Activated CD4-positive, CD25-positive, alpha-beta regulatory T cell treated with anti-CD3 and anti-CD28 coated beads, Interleukin-2, amount 50 U/mL, for 16 hours (primary cell): ENCODE measurements at regions not wholly inside any gene's neighbourhood (a gene's known extent, or its start where the extent isn't known, plus 50 kb on each side); places are given as distances from the start of the nearest gene placed in this dataset.
"Not testable (repeated sequence)": the region's sequence is repeated elsewhere in the genome, so short reads cannot be mapped to it uniquely, and the experiment has no call there.

Source experiments
- DNase-seq: peaks from one replicate; pipeline ENCODE4 v3.0.0-alpha.2; 2020; ENCODE audit warnings: low read depth, low spot score

DNA sequence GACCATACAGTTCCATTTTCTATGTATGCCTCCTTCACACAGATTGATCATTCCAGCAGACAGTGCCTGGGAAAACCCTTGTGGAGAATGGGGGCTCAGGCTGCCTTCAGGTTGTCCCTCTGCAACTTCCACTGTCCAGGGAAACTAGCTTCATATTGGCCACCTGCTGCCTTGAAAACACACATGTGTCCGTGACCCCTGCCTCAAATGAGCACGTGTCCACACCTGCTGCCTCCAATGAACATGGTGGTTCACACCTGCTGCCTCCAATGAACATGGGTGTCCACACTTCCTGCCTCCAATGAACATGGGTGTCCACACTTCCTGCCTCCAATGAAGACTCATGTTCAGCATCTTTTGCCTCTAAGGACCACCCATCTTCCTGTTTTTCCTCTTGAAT, 185.4 kb upstream of the ADCY2 start:
- DNase-seq, result no peak

DNA sequence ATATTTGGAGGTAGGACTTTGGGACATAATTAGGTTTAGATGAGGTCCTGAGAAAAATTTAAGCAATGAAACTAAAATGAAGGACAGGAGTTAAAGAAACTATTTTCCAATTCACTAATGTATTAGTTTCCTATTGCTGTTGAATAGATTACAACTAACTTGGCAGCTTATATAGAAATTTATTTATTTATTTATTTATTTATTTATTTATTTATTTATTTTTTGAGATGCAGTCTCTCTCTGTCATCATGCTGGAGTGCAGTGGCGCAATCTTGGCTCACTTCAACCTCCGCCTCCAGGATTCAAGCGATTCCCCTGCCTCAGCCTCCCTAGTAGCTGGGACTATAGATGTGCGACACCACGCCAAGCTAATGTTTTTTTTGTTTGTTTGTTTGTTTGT, 182.4 kb upstream of the ADCY2 start:
- no peak for DNase-seq

DNA sequence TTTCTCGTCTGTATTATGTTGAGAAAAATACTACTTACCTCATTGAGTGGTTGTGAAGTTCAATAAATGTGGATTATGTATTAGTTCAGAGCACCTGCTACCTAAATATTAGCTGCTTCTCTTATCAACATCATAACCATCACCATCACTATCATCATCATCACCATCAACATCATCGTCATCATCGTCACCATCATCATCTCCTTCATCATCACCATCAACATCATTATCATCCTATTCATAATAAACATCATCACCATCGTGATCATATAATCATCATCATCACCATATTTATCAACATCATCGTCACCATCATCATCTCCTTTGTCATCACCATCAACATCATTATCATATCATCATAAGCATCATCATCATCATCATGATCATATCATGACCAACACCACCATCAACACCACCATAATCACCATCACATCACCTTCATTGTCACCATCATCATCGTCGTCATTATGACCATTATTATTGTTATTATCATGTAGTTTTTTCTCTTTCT, 181.0 kb upstream of the ADCY2 start:
- DNase-seq, result no peak

DNA sequence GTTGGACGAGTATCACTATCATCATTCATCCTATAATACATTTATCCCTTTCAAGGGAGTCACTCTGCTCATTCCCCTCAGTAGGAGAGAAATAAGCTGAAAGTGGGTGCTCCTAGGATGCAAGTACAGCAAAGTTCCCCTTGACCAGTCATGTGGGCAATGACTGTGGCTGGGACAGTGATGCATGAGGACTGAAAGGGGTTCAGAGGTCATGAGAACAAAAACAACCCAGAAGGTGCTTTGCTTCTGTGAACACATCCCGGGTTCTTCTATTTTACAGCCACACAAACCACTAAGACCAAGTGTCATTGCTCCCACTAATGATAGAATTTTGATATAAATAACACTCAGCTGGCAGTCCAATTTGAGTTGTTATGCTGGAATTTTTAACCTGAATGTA, 177.8 kb upstream of the ADCY2 start:
- no peak for DNase-seq

DNA sequence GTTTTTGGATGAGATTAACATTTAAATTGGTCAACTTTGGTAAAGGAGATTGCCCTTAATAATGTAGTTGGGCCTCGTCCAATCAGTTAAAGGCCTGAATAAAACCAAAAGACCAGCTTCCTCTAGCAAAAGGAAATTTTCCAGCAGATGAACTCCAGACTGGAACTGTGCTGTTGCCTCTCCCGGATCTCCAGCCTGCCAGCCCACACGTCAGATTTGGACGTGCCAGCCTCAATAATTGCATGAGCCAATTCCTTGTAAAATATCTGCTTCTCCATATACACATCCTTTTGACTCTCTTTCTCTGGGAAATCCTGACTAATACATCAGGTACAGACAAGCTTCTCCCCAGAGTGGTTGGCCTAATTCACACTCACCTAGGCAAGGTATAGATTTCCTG, 175.8 kb upstream of the ADCY2 start:
- DNase-seq, result no peak

DNA sequence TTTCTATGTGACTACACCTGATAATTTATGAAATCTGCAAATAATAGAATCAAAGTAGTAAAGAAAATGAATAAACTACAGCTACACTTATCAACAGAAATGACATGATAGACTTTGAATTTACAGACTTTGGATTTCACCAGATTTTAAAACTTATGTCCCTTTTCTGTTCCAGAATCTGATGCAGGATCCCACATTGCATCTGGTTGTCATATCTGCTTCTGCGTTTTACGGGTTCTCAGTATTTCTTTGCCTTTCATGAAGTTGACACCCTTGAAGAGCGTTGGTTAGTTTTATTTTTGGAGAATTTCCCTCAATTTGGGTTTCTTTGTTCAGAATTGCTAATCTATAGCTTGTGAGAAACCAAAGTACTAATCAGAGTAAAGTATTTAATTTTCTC, 174.9 kb upstream of the ADCY2 start:
- DNase-seq, result no peak

DNA sequence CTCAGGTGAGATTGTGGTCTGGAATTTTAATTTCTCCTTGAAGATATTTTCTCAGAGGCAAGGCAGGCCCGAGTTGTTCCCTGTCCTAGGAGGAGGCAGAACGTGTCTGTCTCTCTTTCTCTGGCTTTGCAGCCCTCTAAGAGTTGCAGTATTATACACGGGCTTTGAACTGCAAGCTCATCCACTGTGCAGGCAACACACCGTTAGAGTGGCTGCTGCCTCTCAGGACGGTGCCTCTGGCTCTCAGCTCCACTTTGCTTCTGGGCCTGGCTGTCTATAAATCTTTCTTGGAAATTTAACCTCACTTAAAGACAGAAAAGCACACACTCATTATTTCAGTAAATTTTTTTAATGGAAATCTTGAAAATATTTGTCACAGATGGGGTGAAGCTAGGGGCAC, 170.1 kb upstream of the ADCY2 start:
- no peak for DNase-seq

DNA sequence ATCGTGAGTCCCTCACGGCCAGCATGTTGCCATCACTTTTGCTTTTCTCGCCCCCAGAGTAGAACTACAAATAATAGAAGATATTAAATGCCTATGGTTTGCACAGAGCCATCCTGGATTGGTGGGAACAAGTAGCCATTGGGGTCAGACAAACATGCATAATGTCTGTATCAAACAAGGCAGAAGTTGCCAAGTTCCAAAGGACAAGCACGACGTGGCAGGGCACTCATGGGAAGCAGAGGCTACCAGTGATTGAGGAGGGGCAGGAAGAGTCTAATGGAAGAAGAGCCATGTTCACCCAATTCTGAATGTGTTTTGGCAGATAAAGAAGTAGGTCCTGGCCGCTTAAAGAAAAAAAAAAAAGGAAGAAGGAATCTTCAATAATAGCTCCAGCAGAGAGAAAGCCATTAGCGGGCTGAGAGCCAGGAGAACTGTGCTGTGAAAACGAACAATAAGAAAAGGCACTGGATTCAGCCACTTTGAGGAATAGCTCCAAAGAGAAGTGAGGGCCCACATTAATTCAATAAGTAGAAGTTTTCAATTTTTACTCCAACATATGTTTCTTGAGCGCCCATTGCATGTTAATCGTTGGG, 153.7 kb upstream of the ADCY2 start:
- DNase-seq, result no peak

DNA sequence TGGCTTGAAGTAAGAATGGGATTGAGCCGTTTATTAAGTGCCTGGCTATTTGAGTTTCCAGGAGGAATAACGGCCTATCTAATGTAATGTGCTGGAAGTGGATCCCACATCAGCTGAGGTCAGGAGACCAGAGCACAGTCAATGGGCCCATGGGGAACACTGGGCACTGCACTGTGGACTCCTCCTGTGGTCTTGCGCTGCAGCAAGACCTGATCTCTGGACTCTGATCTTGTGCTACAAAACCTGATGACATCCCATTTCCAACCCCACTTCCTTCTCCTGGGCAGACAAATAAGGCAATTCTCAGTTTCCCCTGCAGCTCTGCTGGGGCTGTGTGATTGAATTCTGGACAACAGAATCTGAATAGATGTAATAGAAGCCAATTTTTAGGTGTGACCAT, 151.7 kb upstream of the ADCY2 start:
- DNase-seq, result no peak

DNA sequence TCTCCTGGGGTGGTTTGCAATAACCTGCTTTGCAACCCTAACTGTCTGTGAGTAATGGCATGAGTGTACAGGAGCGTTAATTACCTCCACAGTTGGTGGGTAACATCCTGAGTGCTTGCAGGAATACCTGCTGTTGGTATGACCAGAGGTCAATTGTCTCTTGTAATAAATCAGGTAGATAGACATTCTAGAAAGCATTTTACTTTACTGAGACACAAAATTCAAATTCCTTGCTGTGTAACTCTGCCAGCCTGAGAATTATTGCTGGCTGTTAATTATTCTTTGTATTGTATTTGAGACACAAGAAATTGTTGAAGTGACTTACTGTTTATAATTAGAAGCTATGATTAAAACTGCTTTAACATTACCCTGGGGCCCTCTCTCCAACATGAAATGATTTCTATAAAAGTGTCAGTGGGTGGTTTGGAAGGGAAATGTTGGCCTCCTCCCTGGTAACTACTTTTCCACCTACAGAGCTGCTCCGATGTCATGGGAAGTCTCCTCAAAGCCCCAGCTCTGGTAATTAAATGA, 150.8 kb upstream of the ADCY2 start:
- no peak for DNase-seq

DNA sequence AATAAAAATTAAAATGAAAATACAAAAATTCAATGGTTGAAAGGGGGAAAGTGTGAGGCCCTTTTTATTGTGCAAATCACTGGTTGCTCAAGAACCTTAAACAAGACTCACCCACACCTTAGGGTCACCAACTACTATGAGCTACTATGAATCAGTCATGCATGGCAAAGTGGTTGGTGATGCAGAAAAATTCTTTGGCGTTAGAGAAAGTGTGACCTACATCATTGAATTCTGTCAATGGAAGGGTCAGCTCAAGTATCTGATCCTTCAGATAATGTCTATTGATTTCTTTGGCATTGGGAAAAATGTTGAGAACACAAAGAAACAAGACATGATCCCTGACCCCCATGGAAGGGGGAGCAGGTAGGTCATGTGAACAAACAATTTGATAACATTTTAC, 149.7 kb upstream of the ADCY2 start:
- DNase-seq, result no peak

DNA sequence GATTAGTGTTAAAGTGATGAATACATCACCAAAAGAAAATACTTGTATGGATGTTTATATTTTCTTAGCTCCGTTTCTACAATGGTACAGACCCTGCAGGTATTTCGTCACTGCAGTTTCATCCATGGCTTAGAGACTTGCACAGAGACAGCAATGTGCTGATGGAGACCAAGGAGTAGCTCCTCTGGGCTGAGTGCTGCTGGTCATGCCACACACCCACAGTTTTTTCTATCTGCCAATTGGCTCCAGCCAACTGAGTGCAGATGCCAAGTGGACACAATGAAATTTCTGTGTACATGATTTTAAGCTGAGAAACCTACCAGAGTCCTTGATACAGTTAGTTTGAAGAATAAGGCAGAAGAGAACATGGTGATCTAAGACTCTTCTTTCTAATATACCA, 145.9 kb upstream of the ADCY2 start:
- DNase-seq, result no peak

DNA sequence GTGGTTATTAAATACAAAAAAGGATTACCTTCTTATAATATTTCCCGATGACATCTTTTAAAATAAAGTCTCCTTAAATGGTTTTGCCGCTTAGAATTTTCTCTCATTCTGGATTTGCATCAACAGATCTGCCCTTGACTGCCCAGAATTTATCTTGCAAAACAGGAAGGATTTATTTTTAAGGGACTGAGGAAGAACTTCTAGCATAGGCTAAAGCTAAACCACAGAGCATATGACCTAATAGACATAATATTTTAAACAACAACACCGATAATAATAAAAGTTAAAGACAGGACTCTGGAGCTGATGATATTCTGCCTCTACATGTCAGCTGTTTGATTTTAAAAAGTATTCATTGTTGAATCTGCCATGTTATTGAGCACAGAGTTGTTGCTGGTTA, 145.3 kb upstream of the ADCY2 start:
- DNase-seq, result no peak

DNA sequence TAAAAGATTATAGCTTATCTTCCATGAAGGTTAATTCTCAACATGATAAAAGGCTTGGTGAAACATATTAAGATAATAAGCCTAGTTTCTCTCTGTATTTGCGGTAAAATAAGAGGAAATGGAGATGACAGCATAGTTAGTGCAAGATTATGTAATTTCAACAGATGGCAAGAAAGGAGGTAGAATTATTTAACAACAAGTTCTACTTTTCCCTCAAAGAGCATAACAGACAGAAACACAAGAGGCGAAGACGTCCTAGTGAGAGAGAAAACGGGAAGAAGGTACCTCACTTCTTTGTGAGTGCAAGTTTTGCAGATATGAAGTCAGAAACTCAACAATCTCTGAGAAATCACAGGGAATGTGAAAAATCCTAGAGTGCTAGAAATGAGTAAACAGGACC, 144.8 kb upstream of the ADCY2 start:
- no peak for DNase-seq

DNA sequence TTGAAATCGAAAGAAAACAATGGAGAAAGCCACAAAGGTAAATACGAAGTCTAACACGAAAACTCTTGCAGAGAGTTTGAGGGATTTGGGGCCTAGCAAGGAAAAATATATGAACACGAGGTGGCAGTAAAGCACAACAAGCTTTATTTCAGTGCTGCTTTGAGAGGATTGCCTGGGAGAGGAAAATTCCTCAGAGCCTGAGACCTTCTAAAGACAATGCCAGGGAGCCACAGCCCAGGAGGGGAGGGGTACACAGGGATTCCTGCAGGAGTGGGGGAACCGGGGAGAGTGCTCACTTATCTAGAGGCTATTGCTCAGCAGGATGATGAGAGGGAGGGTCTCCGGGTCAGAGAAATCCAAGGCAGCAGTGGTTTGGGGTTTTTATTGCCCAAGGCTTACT, 134.9 kb upstream of the ADCY2 start:
- DNase-seq, result no peak

DNA sequence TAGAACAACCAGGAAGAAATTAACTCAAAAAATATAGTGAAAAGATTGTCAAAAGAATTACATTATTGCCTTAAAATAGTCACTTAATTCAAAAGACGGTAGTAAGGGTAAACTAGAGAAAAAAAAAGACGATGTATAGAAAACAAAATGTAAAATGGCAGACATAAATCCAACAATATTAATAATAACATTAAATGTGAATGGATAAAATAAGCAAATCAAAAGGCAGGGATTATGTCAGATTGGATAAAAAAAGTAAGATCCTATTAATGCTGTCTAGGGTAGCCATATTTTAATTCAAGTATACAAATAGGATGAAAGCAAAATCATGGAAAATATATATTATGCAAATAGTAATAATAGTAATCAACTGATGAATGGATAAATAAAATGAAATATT, 134.0 kb upstream of the ADCY2 start:
- DNase-seq, result no peak

DNA sequence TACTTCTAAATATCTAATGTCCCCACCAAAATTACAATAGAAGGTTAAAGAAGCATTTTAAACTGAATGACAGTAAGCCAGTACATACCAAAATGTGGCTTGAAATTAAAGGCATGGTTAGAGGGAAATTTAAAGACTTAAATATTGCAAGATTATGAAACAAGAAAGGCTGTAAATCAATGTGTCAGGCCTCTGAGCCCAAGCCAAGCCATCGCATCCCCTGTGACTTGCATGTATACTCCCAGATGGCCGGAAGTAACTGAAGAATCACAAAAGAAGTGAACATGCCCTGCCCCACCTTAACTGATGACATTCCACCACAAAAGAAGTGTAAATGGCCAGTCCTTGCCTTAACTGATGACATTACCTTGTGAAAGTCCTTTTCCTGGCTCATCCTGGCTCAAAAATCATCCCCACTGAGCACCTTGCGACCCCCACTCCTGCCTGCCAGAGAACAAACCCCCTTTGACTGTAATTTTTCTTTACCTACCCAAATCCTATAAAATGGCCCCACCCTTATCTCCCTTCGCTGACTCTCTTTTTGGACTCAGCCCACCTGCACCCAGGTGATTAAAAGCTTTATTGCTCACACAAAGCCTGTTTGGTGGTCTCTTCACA, 132.4 kb upstream of the ADCY2 start:
- DNase-seq, result not testable (repeated sequence)

DNA sequence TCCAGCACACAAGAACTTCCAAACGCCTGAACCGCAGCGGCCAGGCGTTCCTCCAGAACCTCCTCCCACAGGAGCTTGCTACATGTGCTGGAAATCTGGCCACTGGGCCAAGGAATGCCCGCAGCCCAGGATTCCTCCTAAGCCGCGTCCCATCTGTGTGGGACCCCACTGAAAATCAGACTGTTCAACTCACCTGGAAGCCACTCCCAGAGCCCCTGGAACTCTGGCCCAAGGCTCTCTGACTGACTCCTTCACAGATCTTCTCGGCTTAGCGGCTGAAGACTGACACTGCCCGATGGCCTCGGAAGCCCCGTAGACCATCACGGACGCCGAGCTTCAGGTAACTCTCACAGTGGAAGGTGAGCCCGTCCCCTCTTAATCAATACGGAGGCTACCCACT, 130.2 kb upstream of the ADCY2 start:
- DNase-seq, result not testable (repeated sequence)

DNA sequence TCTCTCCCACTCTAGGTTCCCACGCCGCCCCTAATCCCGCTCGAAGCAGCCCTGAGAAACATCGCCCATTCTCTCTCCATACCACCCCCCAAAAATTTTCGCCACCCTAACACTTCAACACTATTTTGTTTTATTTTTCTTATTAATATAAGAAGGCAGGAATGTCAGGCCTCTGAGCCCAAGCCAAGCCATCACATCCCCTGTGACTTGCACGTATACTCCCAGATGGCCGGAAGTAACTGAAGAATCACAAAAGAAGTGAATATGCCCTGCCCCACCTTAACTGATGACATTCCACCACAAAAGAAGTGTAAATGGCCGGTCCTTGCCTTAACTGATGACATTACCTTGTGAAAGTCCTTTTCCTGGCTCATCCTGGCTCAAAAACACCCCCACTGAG, 127.2 kb upstream of the ADCY2 start:
- not testable (repeated sequence) for DNase-seq

DNA sequence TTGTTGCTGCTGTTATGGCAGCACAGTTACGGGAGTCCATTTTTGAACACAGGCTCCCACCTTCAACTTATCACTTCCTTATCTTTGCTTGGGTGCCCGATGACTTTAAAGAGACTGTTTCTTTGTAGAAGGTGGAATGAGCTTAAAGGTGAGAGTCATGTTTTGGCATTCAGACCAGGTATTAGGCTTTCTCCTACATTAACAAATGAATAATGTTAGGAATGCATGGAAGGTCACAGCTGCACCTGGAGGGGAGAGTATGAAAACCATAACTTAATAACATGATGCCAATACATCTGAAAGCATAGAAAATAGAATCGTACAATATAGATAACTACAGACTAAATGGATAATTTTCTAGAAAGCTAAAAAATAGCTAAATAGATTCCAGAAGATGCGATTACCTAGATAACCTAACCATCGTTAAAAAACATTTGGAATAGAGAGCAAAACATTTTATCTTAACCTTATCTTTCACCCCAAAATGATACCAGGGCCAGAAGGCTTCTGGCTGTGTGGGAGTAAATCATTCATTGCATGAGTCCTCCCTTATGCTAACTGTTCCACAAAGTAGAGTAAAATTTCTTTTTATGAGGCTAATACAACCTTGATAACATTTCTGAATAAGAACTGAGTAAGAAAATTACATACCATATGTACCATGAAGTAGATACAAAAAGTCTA, 126.2 kb upstream of the ADCY2 start:
- no peak for DNase-seq

DNA sequence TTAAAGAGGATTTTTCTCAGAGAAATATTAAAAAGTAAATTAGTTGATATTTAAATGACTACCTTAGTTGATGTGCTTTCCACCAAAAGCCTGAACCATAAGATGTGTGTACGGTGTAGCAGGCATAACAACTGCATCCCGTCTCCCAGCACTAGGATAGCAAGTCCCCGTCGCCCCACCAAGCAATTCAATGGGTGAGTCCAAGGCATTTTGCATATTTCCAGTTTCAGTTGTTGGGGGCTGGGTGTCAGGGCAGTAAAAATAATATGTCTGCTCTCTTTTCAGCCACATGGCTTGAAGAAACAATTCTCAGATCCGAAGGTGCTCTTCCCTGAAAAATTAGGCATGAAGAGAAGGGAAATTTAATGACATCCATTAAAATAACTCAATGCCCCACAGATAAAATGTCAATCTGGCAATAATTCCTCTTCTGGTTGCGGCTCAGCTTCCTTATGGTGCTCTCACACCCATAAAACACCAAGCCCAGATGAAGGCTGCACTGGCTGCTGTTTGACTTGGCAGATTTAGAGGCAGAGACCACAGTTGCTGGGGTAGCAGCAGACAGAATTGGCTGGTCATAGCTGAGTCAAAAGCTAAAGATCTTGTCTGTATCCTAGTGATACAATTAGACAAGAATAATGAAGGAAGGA, 124.4 kb upstream of the ADCY2 start:
- DNase-seq, result no peak

DNA sequence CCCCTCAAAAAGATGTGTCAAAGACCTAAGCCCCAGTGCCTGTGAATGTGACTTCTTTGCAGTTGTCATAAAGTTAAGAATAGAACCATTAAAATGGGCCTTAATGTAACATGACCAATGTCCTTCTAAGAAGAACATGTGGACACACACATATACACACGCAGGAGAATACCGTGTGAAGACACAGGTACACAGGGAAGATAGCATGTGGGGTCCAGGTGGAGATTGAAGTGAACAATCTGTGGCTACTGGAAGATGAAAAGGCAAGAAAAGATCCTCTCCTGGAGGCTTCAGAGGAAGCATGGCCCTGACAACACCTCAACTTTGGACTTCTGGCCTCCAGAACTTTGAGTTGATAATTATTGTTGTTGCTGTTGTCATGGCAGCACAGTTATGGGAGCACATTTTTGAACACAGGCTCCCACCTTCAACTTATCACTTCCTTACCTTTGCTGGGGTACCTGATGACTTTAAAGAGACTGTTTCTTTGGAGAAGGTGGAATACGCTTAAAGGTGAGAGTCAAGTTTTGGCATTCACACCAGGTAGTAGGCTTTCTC, 123.5 kb upstream of the ADCY2 start:
- DNase-seq, result no peak
